A673 (cell line): ENCODE measurements at regions not wholly inside any gene's neighbourhood (a gene's known extent, or its start where the extent isn't known, plus 50 kb on each side); places are given as distances from the start of the nearest gene placed in this dataset.

Experiments
- EZH2 ChIP-seq: fragments of 200-600 bp; sonication (generic); IDR thresholded peaks from 2 replicates; pipeline ENCODE4 v1.6.1; 2017; ENCODE audit warnings: borderline replicate concordance, low read depth, mild to moderate bottlenecking, mixed read lengths, antibody characterized with exemption, low read length; ENCODE audit not compliant: poor library complexity, severe bottlenecking
- TF ChIP-seq, protein P1 (sequence below): fragments of 300-800, 200-600 bp; sonication (generic); conservative IDR thresholded peaks from 2 replicates; pipeline ENCODE4 v1.5.1; 2017; ENCODE audit warnings: low read depth, mild to moderate bottlenecking, antibody characterized with exemption, low read length, moderate library complexity, mixed read lengths

DNA sequence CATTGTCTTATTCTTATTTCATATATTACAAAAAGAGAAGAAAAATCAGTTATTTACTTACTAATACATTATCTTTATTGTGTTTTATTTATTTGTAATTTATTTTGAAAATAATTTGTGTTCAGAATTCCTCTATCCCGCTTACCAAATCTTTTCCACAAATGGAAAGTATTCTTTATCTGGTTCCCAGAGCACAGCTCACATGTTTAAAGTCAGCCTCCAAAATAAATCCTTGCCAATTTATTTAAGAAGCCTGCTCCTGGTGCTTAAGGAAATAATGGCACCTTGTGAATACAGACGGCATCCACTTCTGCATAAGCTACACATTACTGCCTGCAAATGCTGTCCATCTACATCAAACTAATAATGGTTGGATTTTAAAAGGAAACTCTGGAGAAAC is 435.4 kb downstream of the MTRR start:
- TF ChIP-seq EZH2 = no peak
- TF ChIP-seq, protein P1, sequence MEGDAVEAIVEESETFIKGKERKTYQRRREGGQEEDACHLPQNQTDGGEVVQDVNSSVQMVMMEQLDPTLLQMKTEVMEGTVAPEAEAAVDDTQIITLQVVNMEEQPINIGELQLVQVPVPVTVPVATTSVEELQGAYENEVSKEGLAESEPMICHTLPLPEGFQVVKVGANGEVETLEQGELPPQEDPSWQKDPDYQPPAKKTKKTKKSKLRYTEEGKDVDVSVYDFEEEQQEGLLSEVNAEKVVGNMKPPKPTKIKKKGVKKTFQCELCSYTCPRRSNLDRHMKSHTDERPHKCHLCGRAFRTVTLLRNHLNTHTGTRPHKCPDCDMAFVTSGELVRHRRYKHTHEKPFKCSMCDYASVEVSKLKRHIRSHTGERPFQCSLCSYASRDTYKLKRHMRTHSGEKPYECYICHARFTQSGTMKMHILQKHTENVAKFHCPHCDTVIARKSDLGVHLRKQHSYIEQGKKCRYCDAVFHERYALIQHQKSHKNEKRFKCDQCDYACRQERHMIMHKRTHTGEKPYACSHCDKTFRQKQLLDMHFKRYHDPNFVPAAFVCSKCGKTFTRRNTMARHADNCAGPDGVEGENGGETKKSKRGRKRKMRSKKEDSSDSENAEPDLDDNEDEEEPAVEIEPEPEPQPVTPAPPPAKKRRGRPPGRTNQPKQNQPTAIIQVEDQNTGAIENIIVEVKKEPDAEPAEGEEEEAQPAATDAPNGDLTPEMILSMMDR = no peak
